GM19452 (cell line): ENCODE measurements at regions not wholly inside any gene's neighbourhood (a gene's known extent, or its start where the extent isn't known, plus 50 kb on each side); places are given as distances from the start of the nearest gene placed in this dataset.
"Not testable (repeated sequence)": the region's sequence is repeated elsewhere in the genome, so short reads cannot be mapped to it uniquely, and the experiment has no call there.

Source experiments
- ATAC-seq: cut with Tn5 transposase; IDR thresholded peaks from one replicate; pipeline ENCODE4 v1.9.1; 2021; ENCODE audit not compliant: unreplicated experiment

GRCh38 chr14:40760704-40761103 is 846.0 kb upstream of the LRFN5 start:
- ATAC-seq = no peak

DNA sequence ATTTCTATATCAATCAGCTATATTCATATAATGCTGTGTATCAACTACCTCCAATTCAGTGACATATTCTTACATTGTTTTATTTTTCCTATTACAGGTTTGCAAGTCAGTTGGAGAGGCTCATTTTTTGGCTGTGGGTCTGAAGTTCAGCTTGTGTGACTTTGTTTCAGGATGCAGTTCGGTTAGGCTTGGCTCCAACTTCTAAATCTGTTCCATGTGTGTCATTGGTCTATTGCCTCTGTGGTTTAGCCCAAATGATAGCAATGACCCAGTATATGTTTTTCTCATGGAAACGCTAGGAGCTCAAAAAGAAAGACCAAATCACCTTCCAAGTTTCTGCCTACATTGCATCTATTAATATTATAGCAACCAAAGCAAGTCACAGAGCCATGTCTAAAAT is 848.6 kb upstream of the LRFN5 start:
- ATAC-seq = no peak

DNA sequence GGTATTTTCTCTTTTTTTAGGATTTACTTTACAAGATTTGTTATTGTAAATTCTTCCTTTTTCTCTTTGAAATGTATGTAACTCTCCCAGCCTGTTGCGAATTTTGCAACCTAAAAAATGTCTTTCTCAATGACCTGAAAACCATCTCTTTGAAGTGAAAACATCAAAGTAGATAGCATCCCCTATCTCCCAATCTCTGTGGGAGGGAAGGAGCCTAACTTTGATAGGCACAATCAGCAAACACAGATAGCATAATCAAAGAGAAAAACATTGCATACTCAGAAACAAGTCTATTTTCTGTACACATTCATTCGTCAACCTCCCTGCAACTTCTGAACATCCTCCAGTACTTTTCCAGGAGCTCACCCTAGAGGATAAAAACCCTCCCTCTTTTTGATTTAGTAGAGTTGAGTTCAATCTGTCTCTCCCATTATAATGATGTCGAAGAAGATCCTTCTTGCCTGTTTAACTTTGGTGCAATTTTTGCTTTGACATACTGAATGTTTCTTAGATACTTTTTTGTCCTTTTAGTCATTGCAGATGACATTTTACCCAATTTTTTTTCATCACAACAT is 849.2 kb upstream of the LRFN5 start:
- ATAC-seq = no peak

DNA sequence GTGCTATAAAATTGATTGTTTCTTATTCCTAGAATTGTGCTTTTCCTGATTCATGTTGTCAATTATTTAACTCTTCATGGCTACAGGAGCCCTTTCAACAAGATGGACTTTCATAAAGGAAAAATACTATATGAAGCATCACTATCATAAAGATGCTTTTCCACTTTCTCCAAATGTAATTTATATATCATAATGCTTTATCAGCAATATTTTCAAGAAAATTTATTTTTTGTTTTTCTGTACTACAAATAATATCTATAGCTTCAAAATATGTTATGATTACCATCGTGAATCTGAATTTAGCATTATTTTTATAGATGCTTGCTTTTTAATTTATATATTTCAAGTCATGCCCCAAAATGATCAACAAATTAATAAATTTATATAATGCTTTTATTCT is 873.5 kb upstream of the LRFN5 start:
- ATAC-seq = no peak

- no peak for ATAC-seq
These were observed 879.6 kb upstream of the LRFN5 start for GRCh38 chr14:40727107-40727506.

GRCh38 chr14:40713387-40713786 is 893.3 kb upstream of the LRFN5 start:
- ATAC-seq = no peak

- ATAC-seq = no peak
These were observed 909.4 kb upstream of the LRFN5 start for GRCh38 chr14:40697231-40697630.

DNA sequence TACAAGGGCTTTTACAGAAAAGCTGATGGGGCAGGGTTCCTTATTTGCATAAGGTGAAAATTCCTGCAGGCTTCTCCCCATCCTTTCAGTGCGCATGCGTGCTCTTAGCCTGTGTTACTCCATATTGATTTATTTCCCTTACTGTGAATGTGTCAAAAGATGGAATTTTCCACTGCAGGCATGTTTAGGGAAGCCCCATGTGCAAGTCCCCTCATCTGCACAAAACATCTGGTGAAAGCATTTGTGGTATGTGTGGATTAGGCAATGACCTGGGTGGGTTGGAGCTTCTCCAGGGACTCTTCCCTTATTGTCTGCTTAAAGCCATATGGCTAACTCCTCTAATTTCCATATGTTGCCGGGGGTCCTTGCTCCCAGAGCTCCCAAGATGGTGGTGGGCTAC is 912.7 kb upstream of the LRFN5 start:
- ATAC-seq = no peak

GRCh38 chr14:40691066-40691465 is 915.6 kb upstream of the LRFN5 start:
- no peak for ATAC-seq

DNA sequence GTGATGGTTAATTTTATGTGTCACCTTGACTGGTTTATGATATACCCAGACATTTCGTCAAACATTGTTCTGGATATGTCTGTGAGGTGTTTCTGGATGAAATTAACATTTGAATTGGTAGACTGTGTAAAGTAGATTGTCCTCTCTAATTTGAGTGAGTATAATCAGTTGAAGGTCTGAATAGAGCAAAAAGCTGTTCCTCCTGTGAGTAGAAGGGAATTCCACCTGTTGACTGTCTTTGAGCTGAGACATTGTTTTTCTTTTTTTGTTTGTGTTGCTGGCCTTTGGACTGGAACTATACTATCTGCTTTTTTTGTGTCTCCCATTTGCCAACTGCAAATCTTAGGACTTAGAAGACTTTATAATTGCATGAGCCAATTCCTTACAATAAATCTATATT is 920.9 kb upstream of the LRFN5 start:
- ATAC-seq = no peak

DNA sequence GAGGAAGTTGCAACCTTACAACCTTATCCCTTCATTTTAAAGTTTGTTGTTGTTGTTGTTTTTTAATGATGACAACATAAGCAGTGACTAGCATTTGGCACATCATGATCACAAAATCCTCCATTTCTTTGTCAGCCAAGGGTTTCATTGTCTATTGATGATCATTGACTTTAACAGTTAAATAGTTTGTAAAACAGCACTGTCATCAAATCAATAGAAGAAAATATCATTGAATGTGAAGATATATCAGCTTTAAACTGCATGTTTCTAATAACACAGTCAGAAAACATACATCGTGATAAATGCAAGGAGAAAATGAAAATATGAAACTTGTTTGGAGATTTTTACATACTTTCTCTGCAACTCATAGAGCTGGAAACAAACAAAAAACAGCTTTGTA is 922.3 kb upstream of the LRFN5 start:
- no peak for ATAC-seq

GRCh38 chr14:40682131-40682913 is 924.4 kb upstream of the LRFN5 start:
- ATAC-seq = no peak

DNA sequence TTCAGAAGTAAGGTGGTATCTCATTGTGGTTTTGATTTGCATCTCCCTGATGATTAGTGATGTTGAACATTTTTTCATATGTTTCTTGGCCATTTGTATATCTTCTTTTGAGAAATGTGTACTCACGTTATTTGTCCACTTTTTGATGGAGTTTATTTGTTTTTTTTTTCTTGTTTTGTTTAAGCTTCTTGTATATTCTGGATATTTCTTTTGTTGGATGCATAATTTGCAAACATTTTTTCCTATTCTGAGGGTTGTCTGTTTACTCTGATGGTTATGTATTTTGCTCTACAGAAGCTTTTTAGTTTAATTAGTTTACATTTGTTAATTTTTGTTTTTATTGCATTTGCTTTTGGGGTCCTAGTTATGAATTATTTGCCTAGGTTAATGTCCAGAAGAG is 927.4 kb upstream of the LRFN5 start:
- ATAC-seq = no peak

GRCh38 chr14:40677206-40677605 is 929.5 kb upstream of the LRFN5 start:
- not testable (repeated sequence) for ATAC-seq

GRCh38 chr14:40674502-40674901 is 932.2 kb upstream of the LRFN5 start:
- ATAC-seq = no peak

DNA sequence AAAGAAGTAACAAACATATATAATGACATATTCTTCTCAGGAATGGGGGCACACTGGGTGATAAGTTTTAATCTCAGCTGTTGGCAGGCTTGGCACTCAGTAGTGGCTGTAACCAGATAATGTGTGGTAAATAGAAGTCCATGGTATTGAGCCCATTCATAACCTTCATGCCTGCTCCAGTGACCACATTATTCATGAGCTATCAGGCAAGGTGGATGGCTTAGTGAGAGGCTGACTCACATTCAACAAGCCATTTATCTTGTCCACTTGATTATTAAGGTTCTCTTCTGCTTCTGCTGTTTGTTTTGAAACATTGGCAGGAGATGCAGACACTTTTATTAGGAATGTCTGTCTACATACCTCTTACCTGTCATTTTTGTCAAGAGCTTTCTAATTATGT is 950.4 kb upstream of the LRFN5 start:
- ATAC-seq = no peak

- ATAC-seq = no peak
These were observed 954.5 kb upstream of the LRFN5 start for GRCh38 chr14:40652089-40652691.

- no peak for ATAC-seq
These were observed 976.2 kb upstream of the LRFN5 start for GRCh38 chr14:40630471-40630870.

DNA sequence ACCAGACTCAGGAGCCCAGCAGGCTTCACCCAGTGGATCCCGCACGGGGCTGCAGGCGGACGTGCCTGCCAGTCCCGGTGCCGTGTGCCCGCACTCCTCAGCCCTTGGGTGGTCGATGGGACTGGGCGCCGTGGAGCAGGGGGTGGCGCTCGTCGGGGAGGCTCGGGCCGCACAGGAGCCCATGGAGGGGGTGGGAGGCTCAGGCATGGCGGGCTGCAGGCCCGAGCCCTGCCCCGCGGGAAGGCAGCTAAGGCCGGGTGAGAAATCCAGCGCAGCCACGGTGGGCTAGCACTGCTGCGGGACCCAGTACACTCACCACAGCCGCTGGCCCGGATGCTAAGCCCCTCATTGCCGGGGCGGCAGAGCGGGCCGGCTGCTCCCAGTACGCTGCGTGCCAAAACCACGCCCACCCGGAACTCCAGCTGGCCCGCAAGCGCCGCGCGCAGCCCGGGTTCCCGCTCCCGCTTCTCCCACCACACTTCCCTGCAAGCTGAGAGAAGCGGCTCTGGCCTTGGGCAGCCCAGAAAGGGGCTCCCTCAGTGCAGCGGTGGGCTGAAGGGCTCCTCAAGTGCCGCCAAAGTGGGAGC is 977.0 kb upstream of the LRFN5 start:
- ATAC-seq = not testable (repeated sequence)

- ATAC-seq = no peak
These were observed 977.5 kb upstream of the LRFN5 start for GRCh38 chr14:40629144-40629543.

GRCh38 chr14:40623643-40624042 is 983.0 kb upstream of the LRFN5 start:
- no peak for ATAC-seq
